Stimulated activated naive CD4-positive, alpha-beta T cell (primary cell): ENCODE measurements at regions not wholly inside any gene's neighbourhood (a gene's known extent, or its start where the extent isn't known, plus 50 kb on each side); places are given as distances from the start of the nearest gene placed in this dataset.
"Not testable (repeated sequence)": the region's sequence is repeated elsewhere in the genome, so short reads cannot be mapped to it uniquely, and the experiment has no call there.

Experiments
- DNase-seq, 6 experiments: peaks; one replicate each; lab custom pipeline; 2025; lab: John Stamatoyannopoulos, UW

GRCh38 chr4:112076919-112077608 lies 68.2 kb upstream of the FAM241A start:
- no peak for DNase-seq

- no peak for DNase-seq
Measured at GRCh38 chr4:112077743-112078142, 67.5 kb upstream of the FAM241A start.

- DNase-seq = no peak
Measured at GRCh38 chr4:112082954-112083586, 62.2 kb upstream of the FAM241A start.

- no peak for DNase-seq
Measured at GRCh38 chr4:112083587-112084347, 61.5 kb upstream of the FAM241A start.

GRCh38 chr4:112085156-112086035 lies 59.9 kb upstream of the FAM241A start:
- DNase-seq = no peak

GRCh38 chr4:112086036-112086434 lies 59.2 kb upstream of the FAM241A start:
- no peak for DNase-seq

GRCh38 chr4:112086661-112087060 lies 58.6 kb upstream of the FAM241A start:
- not testable (repeated sequence) for DNase-seq

GRCh38 chr4:112092330-112092729 lies 52.9 kb upstream of the FAM241A start:
- DNase-seq = not testable (repeated sequence)

GRCh38 chr4:112093636-112094202 lies 51.5 kb upstream of the FAM241A start:
- DNase-seq = no peak

GRCh38 chr4:112094330-112094729 lies 50.9 kb upstream of the FAM241A start:
- no peak for DNase-seq
